HCT116 (cell line): ENCODE measurements at regions not wholly inside any gene's neighbourhood (a gene's known extent, or its start where the extent isn't known, plus 50 kb on each side); places are given as distances from the start of the nearest gene placed in this dataset.

Experiments
- ATAC-seq: fragments of 200-7000 bp; cut with Tn5 transposase; 2 replicates; pipeline ENCODE4 v1.9.1; 2020; ENCODE audit warnings: mild to moderate bottlenecking, moderate library complexity
- BruUV-seq: library from RNA; stranded (reverse); fragments of 400-500 nt; replicated peaks from 2 replicates; lab custom pipeline; 2021; lab: Mats Ljungman, UMichigan
- CTCF ChIA-PET: fragments of 300-600 bp; sonication (Branson Sonifier 250); formaldehyde crosslinking; loops from one replicate; lab custom pipeline; 2021; ENCODE audit warnings: antibody characterized with exemption; lab: Charles Lee
- POLR2A ChIA-PET: fragments of 300-600, 350-600 bp; sonication (Branson Sonifier 250); formaldehyde crosslinking; loops from one replicate; lab custom pipeline; 2021; ENCODE audit warnings: antibody characterized with exemption; lab: Charles Lee
- RAD21 ChIA-PET, 2 experiments: fragments of 300-600 bp; sonication (Branson Sonifier 250); formaldehyde crosslinking; loops; one replicate each; lab custom pipeline; 2023; ENCODE audit warnings: low total read pairs in 2 of 2; ENCODE audit not compliant: uncharacterized antibody in 2 of 2, unreplicated experiment in 2 of 2, low non-redundant PET in 1 of 2; lab: Charles Lee
- DNase-seq: peaks from one replicate; pipeline ENCODE4 v3.0.0-alpha.2; 2010; ENCODE audit warnings: low read depth, low spot score
- H2AFZ ChIP-seq: fragments of 200-600 bp; shearing (Covaris generic), sonication (generic); 2 replicates; pipeline ENCODE4 v1.6.1; 2017; ENCODE audit warnings: low read depth, mixed run types, mixed read lengths, antibody characterized with exemption, low read length; ENCODE audit not compliant: poor library complexity, severe bottlenecking
- H3K27ac ChIP-seq: 2 replicates; pipeline ENCODE4 v1.5.1; 2012; ENCODE audit warnings: low read depth, low read length
- H3K27me3 ChIP-seq: fragments of 200-600 bp; sonication (generic); 2 replicates; pipeline ENCODE4 v1.6.1; 2016; ENCODE audit warnings: mixed run types, low read length, mixed read lengths; ENCODE audit not compliant: insufficient read depth
- H3K36me3 ChIP-seq, 2 experiments: fragments of 200-500 bp in 1 of 2; fragments of 200-600 bp in 1 of 2; sonication (Bioruptor generic) in 1 of 2; sonication (generic) in 1 of 2; 2 replicates each; pipeline versions ENCODE4 v1.5.1 to v1.6.1; 2014 to 2016; ENCODE audit warnings: low read length in 2 of 2, inconsistent platforms in 1 of 2, mixed read lengths in 1 of 2, mixed run types in 1 of 2; ENCODE audit not compliant: insufficient read depth in 2 of 2, control insufficient read depth in 1 of 2
- H3K4me1 ChIP-seq, 2 experiments: fragments of 200-600 bp in 1 of 2; sonication (generic) in 1 of 2; 2 replicates each; pipeline versions ENCODE4 v1.5.1 to v1.6.1; 2012 to 2017; ENCODE audit warnings: low read length in 2 of 2, inconsistent platforms in 1 of 2, mild to moderate bottlenecking in 1 of 2, mixed read lengths in 1 of 2, mixed run types in 1 of 2, moderate library complexity in 1 of 2; ENCODE audit not compliant: insufficient read depth in 2 of 2, control insufficient read depth in 1 of 2
- H3K4me2 ChIP-seq: fragments of 200-600 bp; sonication (generic); 2 replicates; pipeline ENCODE4 v1.6.1; 2017; ENCODE audit warnings: mixed run types, low read length, mixed read lengths
- H3K4me3 ChIP-seq, 2 experiments: fragments of 200-600 bp in 1 of 2; sonication (generic) in 1 of 2; replicated peaks in 1 of 2; 2 replicates each; pipeline ENCODE4 v1.5.1; 2011 to 2016; ENCODE audit warnings: low read length in 2 of 2, control low read depth in 1 of 2, low read depth in 1 of 2, mild to moderate bottlenecking in 1 of 2, mixed read lengths in 1 of 2, mixed run types in 1 of 2
- H3K79me2 ChIP-seq: fragments of 200-600 bp; sonication (generic); 2 replicates; pipeline ENCODE4 v1.6.1; 2017; ENCODE audit warnings: mild to moderate bottlenecking, mixed run types, low read length, moderate library complexity, mixed read lengths; ENCODE audit not compliant: insufficient read depth
- H3K9ac ChIP-seq: fragments of 200-600 bp; sonication (generic); 2 replicates; pipeline ENCODE4 v1.6.1; 2016; ENCODE audit warnings: low read length, mixed read lengths
- H3K9me2 ChIP-seq: fragments of 200-600 bp; sonication (generic), shearing (Covaris generic); 2 replicates; pipeline ENCODE4 v1.6.1; 2017; ENCODE audit warnings: mixed run types, mild to moderate bottlenecking, moderate library complexity; ENCODE audit not compliant: insufficient read depth
- H3K9me3 ChIP-seq, 2 experiments: fragments of 200-500 bp in 1 of 2; fragments of 200-600 bp in 1 of 2; sonication (Bioruptor generic) in 1 of 2; sonication (generic) in 1 of 2; 2 replicates each; pipeline ENCODE4 v1.6.1; 2014 to 2017; ENCODE audit warnings: low read length in 2 of 2, mixed read lengths in 2 of 2, inconsistent platforms in 1 of 2, low read depth in 1 of 2, mild to moderate bottlenecking in 1 of 2, mixed run types in 1 of 2, moderate library complexity in 1 of 2; ENCODE audit not compliant: control insufficient read depth in 1 of 2, insufficient read depth in 1 of 2
- H4K20me1 ChIP-seq: fragments of 200-600 bp; sonication (generic), shearing (Covaris generic); 2 replicates; pipeline ENCODE4 v1.6.1; 2017; ENCODE audit warnings: mixed run types, mild to moderate bottlenecking, moderate library complexity; ENCODE audit not compliant: insufficient read depth
- CEBPB ChIP-seq: IDR thresholded peaks from 2 replicates; pipeline ENCODE4 v1.6.1; 2012; ENCODE audit warnings: low read depth
- CTCF ChIP-seq, 3 experiments: fragments of 200-600 bp in 1 of 3; sonication (generic) in 1 of 3; IDR thresholded peaks in 2 of 3; conservative IDR thresholded peaks in 1 of 3; 2 replicates each; pipeline ENCODE4 v1.5.1; 2012 to 2017; ENCODE audit warnings: low read depth in 2 of 3, low read length in 2 of 3, antibody characterized with exemption in 1 of 3, borderline replicate concordance in 1 of 3, control low read depth in 1 of 3, mild to moderate bottlenecking in 1 of 3, mixed read lengths in 1 of 3, mixed run types in 1 of 3, moderate library complexity in 1 of 3; ENCODE audit not compliant: insufficient read depth in 1 of 3
- EGR1 ChIP-seq: IDR thresholded peaks from 2 replicates; pipeline ENCODE4 v1.6.1; 2012; ENCODE audit warnings: low read depth
- ELF1 ChIP-seq: IDR thresholded peaks from 2 replicates; pipeline ENCODE4 v1.6.1; 2012; ENCODE audit warnings: low read depth, borderline replicate concordance
- EZH2 ChIP-seq: fragments of 200-600 bp; sonication (generic); IDR thresholded peaks from 2 replicates; pipeline ENCODE4 v1.6.1; 2017; ENCODE audit warnings: antibody characterized with exemption, mixed run types
- EZH2phosphoT487 ChIP-seq: fragments of 200-600 bp; IDR thresholded peaks from 2 replicates; pipeline ENCODE4 v1.6.1; 2018; ENCODE audit warnings: antibody characterized with exemption, borderline replicate concordance
- FOSL1 ChIP-seq: IDR thresholded peaks from 2 replicates; pipeline ENCODE4 v1.6.1; 2012; ENCODE audit warnings: low read depth
- JUND ChIP-seq: IDR thresholded peaks from 2 replicates; pipeline ENCODE4 v1.6.1; 2012
- MAX ChIP-seq: IDR thresholded peaks from 2 replicates; pipeline ENCODE4 v1.6.1; 2012
- POLR2A ChIP-seq: IDR thresholded peaks from 2 replicates; pipeline ENCODE4 v1.7.0; 2011; ENCODE audit warnings: borderline replicate concordance; ENCODE audit not compliant: insufficient read depth, insufficient read length; ENCODE audit errors: extremely low read depth
- POLR2AphosphoS5 ChIP-seq: IDR thresholded peaks from 2 replicates; pipeline ENCODE4 v1.6.1; 2011; ENCODE audit warnings: mild to moderate bottlenecking, low read depth, low read length, moderate library complexity
- RAD21 ChIP-seq: IDR thresholded peaks from 2 replicates; pipeline ENCODE4 v1.6.1; 2012; ENCODE audit warnings: low read depth, mild to moderate bottlenecking
- REST ChIP-seq: IDR thresholded peaks from 2 replicates; pipeline ENCODE4 v1.6.1; 2012; ENCODE audit warnings: low read depth
- SP1 ChIP-seq: IDR thresholded peaks from 2 replicates; pipeline ENCODE4 v1.6.1; 2012; ENCODE audit warnings: low read depth
- SRF ChIP-seq: IDR thresholded peaks from 2 replicates; pipeline ENCODE4 v1.6.1; 2012; ENCODE audit warnings: low read depth
- TCF7L2 ChIP-seq: IDR thresholded peaks from 2 replicates; pipeline ENCODE4 v1.7.0; 2011; ENCODE audit warnings: borderline replicate concordance, inconsistent platforms; ENCODE audit not compliant: insufficient read depth, insufficient read length; ENCODE audit errors: extremely low read depth
- YY1 ChIP-seq: IDR thresholded peaks from 2 replicates; pipeline ENCODE4 v1.6.1; 2011; ENCODE audit warnings: low read length, low read depth, moderate library complexity, mild to moderate bottlenecking; ENCODE audit not compliant: insufficient replicate concordance; ENCODE audit errors: extremely low read depth
- ZBTB33 ChIP-seq: IDR thresholded peaks from 2 replicates; pipeline ENCODE4 v1.6.1; 2011; ENCODE audit warnings: mild to moderate bottlenecking, low read length, moderate library complexity; ENCODE audit not compliant: insufficient replicate concordance; ENCODE audit errors: extremely low read depth
- ZFX ChIP-seq: fragments of 450-650 bp; IDR thresholded peaks from 2 replicates; pipeline ENCODE4 v1.6.1; 2017
- ZNF274 ChIP-seq: fragments of 200-500 bp; sonication (Bioruptor generic); IDR thresholded peaks from 2 replicates; pipeline ENCODE4 v1.6.1; 2014; ENCODE audit warnings: mild to moderate bottlenecking, low read depth, low read length, inconsistent platforms
- intact Hi-C: fragments of 100-400 bp; cut with micrococcal nuclease; formaldehyde crosslinking; loops from 2 replicates; pipeline ENCODE4 v1.10.0; 2022

GRCh38 chr5:27450607-27451006 lies 412.2 kb upstream of the CDH9 start:
- intact Hi-C loops, result no loop called here
- no peak overlapping the region for H3K9ac ChIP-seq
- no peaks in the 10 kb centered on the region for H4K20me1 ChIP-seq
- ChIA-PET CTCF (no interaction called here), POLR2A (no interaction called here), RAD21 (no interaction called here)
- no peaks in the 10 kb centered on the region for H3K4me1 ChIP-seq
- no TSS peak for BruUV-seq
- H3K36me3 ChIP-seq, result no peaks in the 10 kb centered on the region
- H3K4me3 ChIP-seq, result no peak overlapping the region
- no peaks in the 10 kb centered on the region for H3K79me2 ChIP-seq
- H3K27me3 ChIP-seq, result no peaks in the 10 kb centered on the region
- H3K9me3 ChIP-seq, result peaks cover 8% of the 10 kb centered on the region in 2 experiments; a peak in 3 of 4 replicates
- no peaks in the 10 kb centered on the region for H3K9me2 ChIP-seq
- DNase-seq, result no peak
- no peak overlapping the region for H3K4me2 ChIP-seq
- no peak overlapping the region for H3K27ac ChIP-seq
- no peak overlapping the region for H2AFZ ChIP-seq
- TF ChIP-seq SP1, result no peak
- no peak for TF ChIP-seq CEBPB
- TF ChIP-seq SRF, result no peak
- no peak for TF ChIP-seq YY1
- TF ChIP-seq RAD21, result no peak
- no peak for TF ChIP-seq ELF1
- no peak for TF ChIP-seq ZBTB33
- no peak for TF ChIP-seq POLR2A
- no peak for TF ChIP-seq CTCF (IDR thresholded peaks at IDR 0.05 in 2 of 3, conservative IDR thresholded peaks at IDR 0.05 in 1 of 3; ENCODE audit: borderline replicate concordance in 1 of 3, insufficient read depth in 1 of 3, low read depth in 2 of 3, low read length in 2 of 3)
- TF ChIP-seq ZFX, result no peak
- no peak for TF ChIP-seq MAX
- TF ChIP-seq TCF7L2, result no peak
- TF ChIP-seq JUND, result no peak
- TF ChIP-seq FOSL1, result no peak
- TF ChIP-seq EZH2phosphoT487, result no peak
- TF ChIP-seq REST, result no peak
- no peak for TF ChIP-seq ZNF274
- TF ChIP-seq EZH2, result no peak
- no peak for TF ChIP-seq EGR1
- no peak for TF ChIP-seq POLR2AphosphoS5
- ATAC-seq, result no peak
